ENCODE measurements at regions not wholly inside any gene's neighbourhood (a gene's known extent, or its start where the extent isn't known, plus 50 kb on each side); places are given as distances from the start of the nearest gene placed in this dataset.

- Histone ChIP-seq H3K27me3 (peaks cover 0 to 2% (median 0%) of the 10 kb centered on the region in 9 donors), H3K36me3 (no peaks in the 10 kb centered on the region), H3K4me1 (no peaks in the 10 kb centered on the region), H3K4me3 (no peak overlapping the region), H3K9me3 (no peaks in the 10 kb centered on the region), H3K27ac (no peak overlapping the region)
- TF ChIP-seq POLR2A (IDR thresholded peaks at IDR 0.05), result no peak
- TF ChIP-seq, protein P1, sequence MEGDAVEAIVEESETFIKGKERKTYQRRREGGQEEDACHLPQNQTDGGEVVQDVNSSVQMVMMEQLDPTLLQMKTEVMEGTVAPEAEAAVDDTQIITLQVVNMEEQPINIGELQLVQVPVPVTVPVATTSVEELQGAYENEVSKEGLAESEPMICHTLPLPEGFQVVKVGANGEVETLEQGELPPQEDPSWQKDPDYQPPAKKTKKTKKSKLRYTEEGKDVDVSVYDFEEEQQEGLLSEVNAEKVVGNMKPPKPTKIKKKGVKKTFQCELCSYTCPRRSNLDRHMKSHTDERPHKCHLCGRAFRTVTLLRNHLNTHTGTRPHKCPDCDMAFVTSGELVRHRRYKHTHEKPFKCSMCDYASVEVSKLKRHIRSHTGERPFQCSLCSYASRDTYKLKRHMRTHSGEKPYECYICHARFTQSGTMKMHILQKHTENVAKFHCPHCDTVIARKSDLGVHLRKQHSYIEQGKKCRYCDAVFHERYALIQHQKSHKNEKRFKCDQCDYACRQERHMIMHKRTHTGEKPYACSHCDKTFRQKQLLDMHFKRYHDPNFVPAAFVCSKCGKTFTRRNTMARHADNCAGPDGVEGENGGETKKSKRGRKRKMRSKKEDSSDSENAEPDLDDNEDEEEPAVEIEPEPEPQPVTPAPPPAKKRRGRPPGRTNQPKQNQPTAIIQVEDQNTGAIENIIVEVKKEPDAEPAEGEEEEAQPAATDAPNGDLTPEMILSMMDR (IDR thresholded peaks at IDR 0.05), result no peak
- no peak for DNase-seq
- ATAC-seq, result peak in 1 of 4 donors; percentile 67
- WGBS, 4 donors, result 46 to 67% (median 63%) methylated on average over 4 of the region's 4 CpGs
- intact Hi-C loops (cut with DNase I), result no loop called here
Measured at GRCh38 chrX:118199997-118200396, 83.4 kb upstream of the KLHL13 start.

DNA sequence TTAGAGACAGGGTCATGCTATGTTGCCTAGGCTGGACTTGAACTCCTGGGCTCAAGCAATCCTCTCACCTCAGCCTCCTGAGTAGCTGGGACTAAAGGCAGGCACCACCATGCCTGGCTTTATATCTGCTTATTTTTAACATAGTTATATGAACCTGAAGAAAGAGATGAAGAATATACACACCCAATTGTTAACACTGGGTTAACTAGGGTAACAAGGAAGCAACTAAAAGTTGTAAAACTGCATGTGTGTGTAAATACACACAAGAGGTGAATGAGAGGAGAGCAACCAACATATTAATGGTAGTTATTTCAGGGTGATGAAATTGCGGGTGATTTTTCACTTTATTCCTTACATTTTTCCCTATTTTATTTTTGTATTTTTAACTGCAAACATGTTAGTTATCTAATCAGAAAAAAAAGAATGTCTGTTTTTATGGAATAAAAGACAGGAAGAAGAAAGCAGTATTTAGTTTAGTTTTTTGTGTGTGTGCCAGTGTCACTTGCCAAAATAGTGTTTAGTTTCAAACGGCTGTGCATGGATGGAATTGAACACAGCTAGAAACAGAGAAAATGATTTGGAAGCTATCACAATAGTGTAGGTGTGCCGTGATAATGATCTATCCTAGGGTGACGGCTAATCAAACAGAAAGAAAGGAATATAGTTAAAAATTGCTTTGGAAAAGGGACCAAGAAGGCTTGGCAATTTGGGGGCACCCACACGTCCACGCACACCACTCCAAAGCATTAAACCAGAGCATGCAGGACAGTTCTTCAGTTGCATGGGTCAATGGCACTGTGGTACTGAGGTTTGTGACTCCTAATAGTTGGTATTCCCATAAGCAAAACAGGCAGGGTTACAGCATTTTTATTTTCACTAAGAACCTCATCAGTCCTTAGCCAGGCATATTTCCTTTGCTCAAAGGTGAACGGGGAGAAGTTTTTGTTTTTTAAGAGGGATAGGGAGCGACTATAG is 89.1 kb upstream of the KLHL13 start:
- ATAC-seq, result no peak
- no peaks in the 10 kb centered on the region for H3K36me3 ChIP-seq
- no peak for DNase-seq
- no peak overlapping the region for H3K27ac ChIP-seq
- H3K9me3 ChIP-seq, result no peaks in the 10 kb centered on the region
- 58 to 76% (median 68%) methylated on average over 8 of the region's 8 CpGs for WGBS, 4 donors
- H3K27me3 ChIP-seq, result peaks cover 0 to 2% (median 0%) of the 10 kb centered on the region in 9 donors
- H3K4me1 ChIP-seq, result no peaks in the 10 kb centered on the region
- intact Hi-C loops (cut with DNase I), result no loop called here
- H3K4me3 ChIP-seq, result no peak overlapping the region
- no peak for TF ChIP-seq POLR2A (IDR thresholded peaks at IDR 0.05)
- TF ChIP-seq, protein P1 (IDR thresholded peaks at IDR 0.05), result no peak

DNA sequence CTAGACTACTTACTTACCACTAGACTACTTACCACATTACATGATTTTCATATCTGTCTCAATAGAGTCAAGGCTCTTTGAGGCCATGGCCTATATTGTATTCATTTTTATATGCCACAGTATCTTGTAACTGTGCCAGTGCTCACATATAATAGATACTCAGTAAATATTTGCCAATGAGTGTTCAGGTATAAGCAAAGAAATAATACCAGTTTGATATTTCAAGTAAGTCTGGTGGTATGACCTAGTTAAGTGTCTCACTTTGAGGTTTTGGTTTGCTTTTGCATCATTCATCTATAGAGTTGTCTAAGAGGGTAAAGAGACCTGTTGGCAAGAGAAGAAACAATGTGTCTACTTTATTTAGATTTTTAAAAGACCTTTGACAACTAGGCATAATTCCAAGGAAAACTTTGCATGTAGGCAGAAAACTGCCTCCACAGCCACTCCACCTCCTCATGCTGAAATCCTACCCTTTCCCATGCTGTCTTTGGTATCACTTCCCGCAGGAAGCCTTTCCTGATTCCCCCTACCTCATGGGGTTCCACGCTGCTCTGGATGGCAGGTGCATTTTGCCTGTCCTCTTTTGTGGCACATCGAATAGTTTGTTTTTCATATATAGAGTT is 91.3 kb upstream of the KLHL13 start:
- Histone ChIP-seq H3K36me3 (no peaks in the 10 kb centered on the region), H3K27me3 (peaks cover 0 to 3% (median 0%) of the 10 kb centered on the region in 9 donors), H3K4me1 (no peaks in the 10 kb centered on the region), H3K4me3 (no peak overlapping the region), H3K9me3 (no peaks in the 10 kb centered on the region), H3K27ac (no peak overlapping the region)
- no peak for TF ChIP-seq POLR2A (IDR thresholded peaks at IDR 0.05)
- TF ChIP-seq, protein P1 (IDR thresholded peaks at IDR 0.05), result no peak
- 77 to 89% (median 81%) methylated on average over 3 of the region's 3 CpGs for WGBS, 4 donors
- no peak for ATAC-seq
- intact Hi-C loops (cut with DNase I), result no loop called here
- DNase-seq, result no peak

- no peak for DNase-seq
- Histone ChIP-seq H3K27ac (no peak overlapping the region), H3K27me3 (peaks cover 0 to 6% (median 0%) of the 10 kb centered on the region in 9 donors), H3K36me3 (no peaks in the 10 kb centered on the region), H3K4me3 (no peak overlapping the region), H3K9me3 (no peaks in the 10 kb centered on the region), H3K4me1 (no peaks in the 10 kb centered on the region)
- no peak for ATAC-seq
- intact Hi-C loops (cut with DNase I), result no loop called here
- TF ChIP-seq POLR2A (IDR thresholded peaks at IDR 0.05), result no peak
- TF ChIP-seq, protein P1 (IDR thresholded peaks at IDR 0.05), result no peak
- 81 to 97% (median 88%) methylated on average over 4 of the region's 4 CpGs for WGBS, 4 donors
Measured at GRCh38 chrX:118208481-118208880, 91.9 kb upstream of the KLHL13 start.
